Naive thymus-derived CD4-positive, alpha-beta T cell (primary cell): ENCODE measurements at regions not wholly inside any gene's neighbourhood (a gene's known extent, or its start where the extent isn't known, plus 50 kb on each side); places are given as distances from the start of the nearest gene placed in this dataset.

ENCODE experiments used
- ATAC-seq: fragments of 150-1000 bp; cut with Tn5 transposase; 2 replicates; pipeline ENCODE4 v1.10.0; 2021; ENCODE audit warnings: mild to moderate bottlenecking, moderate library complexity
- CTCF ChIA-PET: fragments of 350-600 bp; sonication (Branson Sonifier 250); formaldehyde crosslinking; loops from one replicate; lab custom pipeline; 2021; ENCODE audit warnings: antibody characterized with exemption; lab: Charles Lee
- POLR2A ChIA-PET: fragments of 350-600 bp; sonication (Branson Sonifier 250); formaldehyde crosslinking; loops from one replicate; lab custom pipeline; 2021; ENCODE audit warnings: antibody characterized with exemption, inconsistent platforms; lab: Charles Lee
- DNase-seq, 9 donors: peaks; one replicate each; pipeline versions ENCODE4 v3.0.0 to v3.0.0-alpha.2; 2020 to 2022; ENCODE audit warnings: mixed read lengths in 1 of 9
- H3K27ac ChIP-seq: one replicate; pipeline ENCODE4 v1.7.0; 2013; ENCODE audit warnings: mild to moderate bottlenecking, low read depth, low read length, moderate library complexity
- H3K27me3 ChIP-seq, 2 donors: one replicate each; pipeline ENCODE4 v1.7.0; 2013; ENCODE audit warnings: low read length in 2 of 2, mild to moderate bottlenecking in 2 of 2, moderate library complexity in 2 of 2; ENCODE audit not compliant: control insufficient read depth in 2 of 2, insufficient read depth in 2 of 2
- H3K36me3 ChIP-seq, 3 experiments: 1 replicate in 2 of 3; 2 replicates in 1 of 3; pipeline ENCODE4 v1.7.0; 2013; ENCODE audit warnings: low read length in 3 of 3, mild to moderate bottlenecking in 3 of 3, moderate library complexity in 1 of 3; ENCODE audit not compliant: insufficient read depth in 3 of 3, control insufficient read depth in 2 of 3
- H3K4me1 ChIP-seq, 2 donors: one replicate each; pipeline ENCODE4 v1.7.0; 2013; ENCODE audit warnings: low read length in 2 of 2, mild to moderate bottlenecking in 2 of 2, moderate library complexity in 1 of 2; ENCODE audit not compliant: control insufficient read depth in 2 of 2, insufficient read depth in 2 of 2
- H3K4me3 ChIP-seq: 2 replicates; pipeline ENCODE4 v1.7.0; 2013; ENCODE audit warnings: mild to moderate bottlenecking, low read length
- H3K9me3 ChIP-seq, 3 experiments: 1 replicate in 2 of 3; 2 replicates in 1 of 3; pipeline ENCODE4 v1.7.0; 2013; ENCODE audit warnings: low read length in 3 of 3; ENCODE audit not compliant: control insufficient read depth in 2 of 3
- H3K27ac Mint-ChIP-seq, 9 donors: one replicate each; pipeline ENCODE4 v1.8.0; 2020 to 2022; ENCODE audit warnings: mixed read lengths in 9 of 9, mild to moderate bottlenecking in 8 of 9, moderate library complexity in 5 of 9, inconsistent platforms in 2 of 9
- H3K27me3 Mint-ChIP-seq, 5 donors: one replicate each; pipeline ENCODE4 v1.8.0; 2021 to 2022; ENCODE audit warnings: mixed read lengths in 5 of 5, mild to moderate bottlenecking in 1 of 5
- H3K36me3 Mint-ChIP-seq, 5 donors: one replicate each; pipeline ENCODE4 v1.8.0; 2020 to 2022; ENCODE audit warnings: mixed read lengths in 5 of 5, mild to moderate bottlenecking in 3 of 5, inconsistent platforms in 1 of 5
- H3K4me1 Mint-ChIP-seq, 7 donors: one replicate each; pipeline ENCODE4 v1.8.0; 2020 to 2022; ENCODE audit warnings: mixed read lengths in 7 of 7, mild to moderate bottlenecking in 3 of 7, inconsistent platforms in 1 of 7
- H3K4me3 Mint-ChIP-seq, 10 donors: one replicate each; pipeline ENCODE4 v1.8.0; 2020 to 2022; ENCODE audit warnings: mild to moderate bottlenecking in 10 of 10, mixed read lengths in 10 of 10, moderate library complexity in 6 of 10, inconsistent platforms in 2 of 10
- H3K9me3 Mint-ChIP-seq, 11 donors: one replicate each; pipeline ENCODE4 v1.8.0; 2020 to 2022; ENCODE audit warnings: mixed read lengths in 11 of 11, mild to moderate bottlenecking in 4 of 11, inconsistent platforms in 1 of 11, moderate library complexity in 1 of 11
- intact Hi-C, 2 donors: fragments of 100-400 bp; cut with micrococcal nuclease; formaldehyde crosslinking; loops; one replicate each; pipeline ENCODE4 v1.15.1; 2023

GRCh38 chr10:36636285-36636839 lies 489.0 kb upstream of the ANKRD30A start:
- no peak overlapping the region for H3K4me3 Mint-ChIP-seq
- Histone ChIP-seq H3K4me3 (no peak overlapping the region), H3K27me3 (no peaks in the 10 kb centered on the region), H3K4me1 (no peaks in the 10 kb centered on the region), H3K9me3 (no peaks in the 10 kb centered on the region), H3K36me3 (no peaks in the 10 kb centered on the region), H3K27ac (no peak overlapping the region)
- H3K36me3 Mint-ChIP-seq: no peaks in the 10 kb centered on the region
- CTCF ChIA-PET: no interaction called here
- POLR2A ChIA-PET: no interaction called here
- DNase-seq (no peak), ATAC-seq (no peak)
- peaks cover 0 to 5% (median 0%) of the 10 kb centered on the region in 5 donors for H3K27me3 Mint-ChIP-seq
- H3K9me3 Mint-ChIP-seq: peaks cover 0 to 15% (median 5%) of the 10 kb centered on the region in 11 donors
- intact Hi-C loops: no loop called here
- H3K27ac Mint-ChIP-seq: no peak overlapping the region
- peaks cover 0 to 1% (median 0%) of the 10 kb centered on the region in 7 donors for H3K4me1 Mint-ChIP-seq

DNA sequence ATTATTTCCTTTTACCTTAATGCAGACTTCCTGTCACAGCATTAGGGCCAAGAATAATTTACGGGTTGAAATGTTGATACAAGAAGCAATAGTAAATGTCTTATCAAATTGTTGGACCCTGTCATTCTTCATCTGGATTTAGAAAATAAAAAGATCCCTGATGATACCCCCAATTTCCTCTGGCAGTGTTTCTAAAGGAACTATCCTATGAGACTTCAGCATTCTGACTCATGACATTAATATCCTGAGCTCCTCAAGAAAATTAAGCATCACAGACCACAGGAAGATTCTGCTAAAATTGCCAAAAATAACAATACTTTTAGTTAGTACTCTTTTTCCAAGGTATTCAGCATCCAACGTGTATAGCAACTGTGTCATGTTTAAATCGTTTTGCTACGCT lies 490.5 kb upstream of the ANKRD30A start:
- no peaks in the 10 kb centered on the region for H3K9me3 ChIP-seq
- ATAC-seq: no peak
- POLR2A ChIA-PET: no interaction called here

GRCh38 chr10:36630267-36630666 lies 495.1 kb upstream of the ANKRD30A start:
- H3K9me3 ChIP-seq: no peaks in the 10 kb centered on the region
- peaks cover 0 to 5% (median 0%) of the 10 kb centered on the region in 5 donors for H3K27me3 Mint-ChIP-seq
- H3K4me3 ChIP-seq: no peak overlapping the region
- H3K36me3 Mint-ChIP-seq: peaks cover 0 to 4% (median 0%) of the 10 kb centered on the region in 5 donors
- POLR2A ChIA-PET: no interaction called here
- ATAC-seq (no peak), DNase-seq (no peak)
- H3K4me1 ChIP-seq: no peaks in the 10 kb centered on the region
- CTCF ChIA-PET: no interaction called here
- no peak overlapping the region for H3K27ac ChIP-seq
- intact Hi-C loops: no loop called here
- H3K4me1 Mint-ChIP-seq: no peaks in the 10 kb centered on the region
- no peak overlapping the region for H3K27ac Mint-ChIP-seq
- H3K4me3 Mint-ChIP-seq: no peak overlapping the region
- no peaks in the 10 kb centered on the region for H3K36me3 ChIP-seq
- H3K27me3 ChIP-seq: no peaks in the 10 kb centered on the region
- H3K9me3 Mint-ChIP-seq: peaks cover 0 to 21% (median 9%) of the 10 kb centered on the region in 11 donors

More for the DNA sequence above, 490.5 kb upstream of the ANKRD30A start:
- Histone ChIP-seq H3K4me3 (no peak overlapping the region), H3K4me1 (no peaks in the 10 kb centered on the region), H3K36me3 (no peaks in the 10 kb centered on the region), H3K27me3 (no peaks in the 10 kb centered on the region), H3K27ac (no peak overlapping the region)
- H3K9me3 Mint-ChIP-seq: peaks cover 0 to 17% (median 6%) of the 10 kb centered on the region in 11 donors
- peaks cover 0 to 1% (median 0%) of the 10 kb centered on the region in 7 donors for H3K4me1 Mint-ChIP-seq
- intact Hi-C loops: no loop called here
- H3K27ac Mint-ChIP-seq: no peak overlapping the region
- H3K4me3 Mint-ChIP-seq: no peak overlapping the region
- CTCF ChIA-PET: no interaction called here
- no peak for DNase-seq
- no peaks in the 10 kb centered on the region for H3K36me3 Mint-ChIP-seq
- H3K27me3 Mint-ChIP-seq: peaks cover 0 to 5% (median 0%) of the 10 kb centered on the region in 5 donors

- intact Hi-C loops: no loop called here
- no peak for ATAC-seq
- peaks cover 0 to 23% (median 10%) of the 10 kb centered on the region in 11 donors for H3K9me3 Mint-ChIP-seq
- H3K4me3 Mint-ChIP-seq: no peak overlapping the region
- no peak overlapping the region for H3K27ac Mint-ChIP-seq
- no peak overlapping the region for H3K4me3 ChIP-seq
- CTCF ChIA-PET: no interaction called here
- H3K4me1 ChIP-seq: no peaks in the 10 kb centered on the region
- no peaks in the 10 kb centered on the region for H3K36me3 ChIP-seq
- no peaks in the 10 kb centered on the region for H3K4me1 Mint-ChIP-seq
- no peaks in the 10 kb centered on the region for H3K9me3 ChIP-seq
- peaks cover 0 to 5% (median 0%) of the 10 kb centered on the region in 5 donors for H3K27me3 Mint-ChIP-seq
- peaks cover 0 to 4% (median 0%) of the 10 kb centered on the region in 5 donors for H3K36me3 Mint-ChIP-seq
- DNase-seq: no peak
- POLR2A ChIA-PET: no interaction called here
- no peaks in the 10 kb centered on the region for H3K27me3 ChIP-seq
- no peak overlapping the region for H3K27ac ChIP-seq
Measured at GRCh38 chr10:36629476-36629875, 495.9 kb upstream of the ANKRD30A start.

DNA sequence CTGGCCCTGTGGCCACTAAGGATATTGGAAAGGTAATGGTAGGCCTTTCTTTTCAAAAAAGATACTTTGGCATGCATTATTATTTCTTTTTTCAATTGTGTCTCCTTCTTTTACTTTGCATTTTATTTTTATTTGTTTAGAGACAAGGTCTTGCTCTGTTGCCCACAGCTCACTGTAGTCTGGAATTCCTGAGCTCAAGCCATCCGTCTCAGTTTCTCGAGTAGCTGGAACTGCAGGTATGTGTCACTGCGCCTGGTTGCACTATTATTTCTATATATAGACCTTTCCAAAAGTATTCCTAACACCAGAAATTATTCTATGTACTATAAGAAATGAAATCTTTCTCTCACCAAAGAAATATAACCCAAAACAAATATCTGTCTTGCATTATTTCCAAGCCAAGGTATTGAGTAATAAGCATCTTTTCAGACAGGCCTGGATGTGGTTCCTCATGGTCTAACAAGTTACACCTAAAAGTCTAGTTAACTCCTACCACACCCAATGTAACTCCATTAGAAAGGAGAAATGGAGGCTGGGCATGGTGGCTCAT lies 500.8 kb upstream of the ANKRD30A start:
- no peaks in the 10 kb centered on the region for H3K27me3 ChIP-seq
- no peak overlapping the region for H3K27ac Mint-ChIP-seq
- no peak overlapping the region for H3K27ac ChIP-seq
- CTCF ChIA-PET: no interaction called here
- no peaks in the 10 kb centered on the region for H3K4me1 ChIP-seq
- DNase-seq: no peak
- H3K4me3 ChIP-seq: no peak overlapping the region
- no peaks in the 10 kb centered on the region for H3K36me3 ChIP-seq
- no peaks in the 10 kb centered on the region for H3K4me1 Mint-ChIP-seq
- intact Hi-C loops: no loop called here
- H3K4me3 Mint-ChIP-seq: no peak overlapping the region
- POLR2A ChIA-PET: no interaction called here
- no peaks in the 10 kb centered on the region for H3K9me3 ChIP-seq
- H3K9me3 Mint-ChIP-seq: peaks cover 5 to 36% (median 8%) of the 10 kb centered on the region in 11 donors
- no peaks in the 10 kb centered on the region for H3K27me3 Mint-ChIP-seq
- no peak for ATAC-seq
- H3K36me3 Mint-ChIP-seq: peaks cover 0 to 8% (median 0%) of the 10 kb centered on the region in 5 donors

- H3K4me3 Mint-ChIP-seq: no peak overlapping the region
- H3K9me3 ChIP-seq: no peaks in the 10 kb centered on the region
- no peaks in the 10 kb centered on the region for H3K27me3 ChIP-seq
- H3K27ac Mint-ChIP-seq: no peak overlapping the region
- H3K27ac ChIP-seq: no peak overlapping the region
- no peaks in the 10 kb centered on the region for H3K4me1 ChIP-seq
- ChIA-PET POLR2A (no interaction called here), CTCF (no interaction called here)
- ATAC-seq (no peak), DNase-seq (no peak)
- no peaks in the 10 kb centered on the region for H3K36me3 ChIP-seq
- H3K9me3 Mint-ChIP-seq: peaks cover 0 to 32% (median 8%) of the 10 kb centered on the region in 11 donors
- intact Hi-C loops: no loop called here
- H3K4me1 Mint-ChIP-seq: no peaks in the 10 kb centered on the region
- no peak overlapping the region for H3K4me3 ChIP-seq
- H3K36me3 Mint-ChIP-seq: peaks cover 0 to 8% (median 0%) of the 10 kb centered on the region in 5 donors
- no peaks in the 10 kb centered on the region for H3K27me3 Mint-ChIP-seq
Measured at GRCh38 chr10:36621346-36621745, 504.1 kb upstream of the ANKRD30A start.

- Histone ChIP-seq H3K36me3 (no peaks in the 10 kb centered on the region), H3K27ac (no peak overlapping the region), H3K4me1 (no peaks in the 10 kb centered on the region), H3K9me3 (peaks cover 0 to 6% (median 0%) of the 10 kb centered on the region in 3 experiments), H3K4me3 (no peak overlapping the region), H3K27me3 (no peaks in the 10 kb centered on the region)
- ChIA-PET CTCF (no interaction called here), POLR2A (no interaction called here)
- intact Hi-C loops: no loop called here
- Mint-ChIP-seq H3K4me1 (no peaks in the 10 kb centered on the region), H3K27me3 (no peaks in the 10 kb centered on the region), H3K9me3 (peaks cover 0 to 24% (median 3%) of the 10 kb centered on the region in 11 donors), H3K27ac (no peak overlapping the region), H3K4me3 (no peak overlapping the region), H3K36me3 (no peaks in the 10 kb centered on the region)
- DNase-seq: no peak
- no peak for ATAC-seq
Measured at GRCh38 chr10:36612436-36612835, 513.0 kb upstream of the ANKRD30A start.
